Kidney epithelial cell (primary cell): ENCODE measurements at regions not wholly inside any gene's neighbourhood (a gene's known extent, or its start where the extent isn't known, plus 50 kb on each side); places are given as distances from the start of the nearest gene placed in this dataset.

Source experiments
- DNase-seq: peaks from one replicate; pipeline ENCODE4 v3.0.0-alpha.2; 2010; ENCODE audit warnings: low read depth
- H3K27me3 ChIP-seq: 2 replicates; pipeline ENCODE4 v1.6.0; 2011; ENCODE audit warnings: low read length; ENCODE audit not compliant: control insufficient read depth, insufficient read depth
- H3K36me3 ChIP-seq: 2 replicates; pipeline ENCODE4 v1.5.1; 2011; ENCODE audit warnings: low read length; ENCODE audit not compliant: control insufficient read depth, insufficient read depth
- H3K4me3 ChIP-seq: 2 replicates; pipeline ENCODE4 v1.5.1; 2011; ENCODE audit warnings: low read depth, mild to moderate bottlenecking, control low read depth, low read length
- TF ChIP-seq, protein P1 (sequence below): IDR thresholded peaks from 2 replicates; pipeline ENCODE4 v1.5.1; 2011; ENCODE audit warnings: mild to moderate bottlenecking, moderate library complexity, low read length, control low read depth, inconsistent platforms; ENCODE audit not compliant: insufficient read depth, poor library complexity, severe bottlenecking

DNA sequence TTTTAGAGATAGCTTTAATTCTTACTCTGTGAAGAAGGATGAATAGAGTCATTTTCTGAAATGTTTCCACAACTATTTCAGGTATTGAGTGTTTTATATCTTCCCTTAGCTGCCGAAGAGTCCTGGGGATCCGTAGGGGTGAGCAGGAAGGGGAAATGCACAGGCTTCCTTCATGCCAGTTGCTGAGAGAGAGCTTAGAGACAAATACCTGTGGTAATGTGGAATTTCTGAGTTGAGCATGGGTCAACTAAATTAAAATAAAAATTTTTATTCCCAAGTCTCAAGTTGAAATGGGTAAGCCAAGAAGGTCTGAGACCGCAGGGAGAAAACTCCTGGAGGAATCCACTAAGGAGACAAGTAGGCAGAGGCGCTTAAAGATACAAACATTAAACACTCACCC, 185.7 kb downstream of the DAD1 start:
- DNase-seq = no peak
- Histone ChIP-seq H3K4me3 (no peak overlapping the region), H3K27me3 (no peaks in the 10 kb centered on the region), H3K36me3 (no peaks in the 10 kb centered on the region)
- TF ChIP-seq, protein P1, sequence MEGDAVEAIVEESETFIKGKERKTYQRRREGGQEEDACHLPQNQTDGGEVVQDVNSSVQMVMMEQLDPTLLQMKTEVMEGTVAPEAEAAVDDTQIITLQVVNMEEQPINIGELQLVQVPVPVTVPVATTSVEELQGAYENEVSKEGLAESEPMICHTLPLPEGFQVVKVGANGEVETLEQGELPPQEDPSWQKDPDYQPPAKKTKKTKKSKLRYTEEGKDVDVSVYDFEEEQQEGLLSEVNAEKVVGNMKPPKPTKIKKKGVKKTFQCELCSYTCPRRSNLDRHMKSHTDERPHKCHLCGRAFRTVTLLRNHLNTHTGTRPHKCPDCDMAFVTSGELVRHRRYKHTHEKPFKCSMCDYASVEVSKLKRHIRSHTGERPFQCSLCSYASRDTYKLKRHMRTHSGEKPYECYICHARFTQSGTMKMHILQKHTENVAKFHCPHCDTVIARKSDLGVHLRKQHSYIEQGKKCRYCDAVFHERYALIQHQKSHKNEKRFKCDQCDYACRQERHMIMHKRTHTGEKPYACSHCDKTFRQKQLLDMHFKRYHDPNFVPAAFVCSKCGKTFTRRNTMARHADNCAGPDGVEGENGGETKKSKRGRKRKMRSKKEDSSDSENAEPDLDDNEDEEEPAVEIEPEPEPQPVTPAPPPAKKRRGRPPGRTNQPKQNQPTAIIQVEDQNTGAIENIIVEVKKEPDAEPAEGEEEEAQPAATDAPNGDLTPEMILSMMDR = no peak

DNA sequence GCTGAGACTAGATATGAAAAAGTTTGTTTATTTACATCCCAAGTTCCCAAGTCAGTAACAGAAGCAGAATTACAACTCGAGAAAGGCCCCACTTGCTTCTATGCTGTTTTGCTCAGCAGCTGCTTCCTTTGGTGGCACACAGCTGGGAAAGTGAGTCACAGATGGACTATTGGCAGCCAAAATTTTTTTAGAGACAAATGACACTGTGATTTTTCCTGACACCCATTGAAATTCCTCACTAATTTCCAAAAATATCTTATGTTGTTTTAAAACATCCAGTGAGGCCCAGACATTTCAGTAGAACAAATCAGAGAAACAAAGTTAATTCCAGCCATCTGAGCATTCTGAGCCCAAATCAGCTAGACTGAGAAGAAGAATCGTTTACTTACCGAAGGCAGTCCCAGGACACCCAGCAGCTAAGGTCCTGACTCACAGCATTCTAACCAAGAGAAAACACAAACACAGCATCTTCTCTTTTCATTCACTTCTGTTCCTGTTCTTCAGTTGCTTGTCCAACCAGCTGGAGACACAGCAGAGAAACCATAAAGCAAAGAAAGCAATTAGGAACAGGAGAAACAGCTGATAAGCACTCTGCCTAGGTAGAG, 188.3 kb downstream of the DAD1 start:
- TF ChIP-seq, protein P1 = no peak
- Histone ChIP-seq H3K27me3 (no peaks in the 10 kb centered on the region), H3K36me3 (no peaks in the 10 kb centered on the region), H3K4me3 (no peak overlapping the region)
- no peak for DNase-seq

DNA sequence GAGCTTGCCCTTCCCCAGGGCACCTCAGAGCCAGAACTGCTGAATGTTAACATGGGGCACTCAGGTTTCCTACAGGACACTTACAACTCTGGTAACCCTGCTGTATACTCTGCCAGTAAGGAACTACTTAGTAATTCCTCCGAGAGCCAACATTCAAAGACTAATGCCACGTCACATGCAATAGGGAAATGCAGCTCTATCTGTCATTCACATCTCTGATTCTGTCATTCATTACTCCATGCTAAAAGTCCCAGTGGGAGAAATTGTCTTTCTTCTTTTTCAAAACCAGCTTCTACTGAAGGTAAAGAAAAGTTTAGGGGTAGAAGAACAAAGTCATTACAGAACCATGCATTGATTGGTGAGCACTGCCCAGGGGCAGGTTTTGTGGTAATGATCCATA, 189.2 kb downstream of the DAD1 start:
- no peak for DNase-seq
- TF ChIP-seq, protein P1 = no peak
- no peaks in the 10 kb centered on the region for H3K36me3 ChIP-seq
- no peaks in the 10 kb centered on the region for H3K27me3 ChIP-seq
- H3K4me3 ChIP-seq = no peak overlapping the region

DNA sequence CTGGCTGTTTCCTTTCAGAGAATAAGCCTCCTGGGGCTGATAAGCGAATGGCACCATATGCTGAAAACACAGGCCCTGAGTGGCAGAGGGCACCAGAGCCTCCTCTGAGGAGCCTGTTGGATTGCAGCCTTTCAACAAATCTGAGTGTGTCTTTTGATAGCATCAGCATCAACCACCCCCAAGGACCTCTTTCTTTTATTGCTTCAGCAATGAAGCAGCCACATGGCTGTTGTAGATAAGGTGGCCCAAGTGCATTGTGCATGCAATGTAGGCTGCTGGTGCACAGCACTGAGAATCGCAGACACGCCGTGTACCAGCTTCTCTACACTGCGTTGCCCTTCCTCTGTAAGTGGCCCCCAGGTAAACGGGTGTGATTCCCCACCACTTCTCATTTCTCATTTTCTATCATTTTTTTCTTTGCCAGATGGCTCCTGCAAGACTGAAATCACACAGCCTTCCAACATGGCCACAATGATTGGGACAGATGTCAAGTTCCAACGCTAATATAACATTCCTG, 191.7 kb downstream of the DAD1 start:
- DNase-seq = no peak
- TF ChIP-seq, protein P1 = no peak
- Histone ChIP-seq H3K36me3 (no peaks in the 10 kb centered on the region), H3K4me3 (no peak overlapping the region), H3K27me3 (no peaks in the 10 kb centered on the region)

DNA sequence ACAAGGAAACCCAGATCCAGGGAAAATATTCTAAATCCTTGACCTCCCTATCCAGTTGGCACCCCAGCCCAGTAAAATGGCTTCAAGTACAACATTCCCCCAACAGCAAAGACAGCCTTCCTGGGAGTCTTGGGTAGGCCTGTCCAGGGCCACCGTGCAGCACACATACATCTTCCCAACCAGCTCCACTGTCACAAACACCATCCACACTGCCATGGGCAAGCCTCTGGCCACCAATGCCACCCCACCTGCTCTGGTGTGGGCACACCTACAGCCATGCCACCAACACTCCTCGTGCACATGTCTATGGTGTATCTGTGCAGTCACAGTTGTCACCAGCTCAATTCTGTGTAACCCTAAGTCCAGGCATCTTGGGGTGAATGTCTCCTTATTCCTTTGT, 193.2 kb downstream of the DAD1 start:
- TF ChIP-seq, protein P1 = no peak
- Histone ChIP-seq H3K36me3 (no peaks in the 10 kb centered on the region), H3K4me3 (no peak overlapping the region), H3K27me3 (no peaks in the 10 kb centered on the region)
- no peak for DNase-seq

DNA sequence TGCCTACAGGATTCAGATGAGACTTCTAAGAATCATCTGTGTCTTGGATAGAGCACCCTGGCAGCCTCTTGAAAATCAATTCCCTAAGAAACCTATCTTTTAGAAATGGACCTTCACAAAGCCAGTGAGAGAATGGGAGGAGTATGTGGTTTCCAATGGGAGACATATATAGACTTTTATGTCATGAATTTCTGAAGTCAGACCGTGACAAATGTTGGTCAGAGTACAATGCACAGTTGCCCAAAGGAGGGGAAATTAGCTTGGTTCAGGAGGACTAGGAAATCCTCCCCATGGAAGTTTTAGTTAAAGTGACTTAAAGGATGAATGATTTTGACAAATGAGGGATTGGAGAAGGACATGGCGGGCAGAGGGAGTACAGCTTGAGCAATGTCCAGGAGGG, 194.4 kb downstream of the DAD1 start:
- TF ChIP-seq, protein P1 = no peak
- no peak for DNase-seq
- Histone ChIP-seq H3K36me3 (no peaks in the 10 kb centered on the region), H3K27me3 (no peaks in the 10 kb centered on the region), H3K4me3 (no peak overlapping the region)
